Mucosa of gallbladder (tissue), 1 donor: ENCODE measurements at regions not wholly inside any gene's neighbourhood (a gene's known extent, or its start where the extent isn't known, plus 50 kb on each side); places are given as distances from the start of the nearest gene placed in this dataset.

Experiments
- DNase-seq: peaks from one replicate; pipeline ENCODE4 v3.0.0-alpha.2; 2020; ENCODE audit warnings: low spot score
- donor health status: DM: no; HTN: no; CAD: no.

GRCh38 chr4:163967263-163967662, 472.8 kb downstream of the TMA16 start:
- DNase-seq, result no peak

GRCh38 chr4:163967710-163968109, 473.2 kb downstream of the TMA16 start:
- no peak for DNase-seq

- no peak for DNase-seq
Measured at GRCh38 chr4:163969291-163969690, 474.8 kb downstream of the TMA16 start.

GRCh38 chr4:163976588-163976987, 482.1 kb downstream of the TMA16 start:
- DNase-seq, result no peak

- no peak for DNase-seq
Measured at GRCh38 chr4:163988391-163988790, 493.9 kb downstream of the TMA16 start.

- DNase-seq, result no peak
Measured at GRCh38 chr4:163988865-163989264, 494.4 kb downstream of the TMA16 start.

GRCh38 chr4:163991298-163991865, 496.9 kb downstream of the TMA16 start:
- DNase-seq, result no peak

- no peak for DNase-seq
Measured at GRCh38 chr4:164009435-164009834, 514.9 kb downstream of the TMA16 start.

- DNase-seq, result no peak
Measured at GRCh38 chr4:164011791-164012190, 517.3 kb downstream of the TMA16 start.

- no peak for DNase-seq
Measured at GRCh38 chr4:164012396-164013027, 518.0 kb downstream of the TMA16 start.

- no peak for DNase-seq
Measured at GRCh38 chr4:164021947-164022346, 527.5 kb downstream of the TMA16 start.

GRCh38 chr4:164023214-164023613, 528.7 kb downstream of the TMA16 start:
- DNase-seq, result no peak

- no peak for DNase-seq
Measured at GRCh38 chr4:164027805-164028204, 533.3 kb downstream of the TMA16 start.

GRCh38 chr4:164039482-164039881, 545.0 kb downstream of the TMA16 start:
- no peak for DNase-seq

GRCh38 chr4:164056426-164057142, 562.1 kb downstream of the TMA16 start:
- DNase-seq, result no peak

- no peak for DNase-seq
Measured at GRCh38 chr4:164058776-164059445, 564.4 kb downstream of the TMA16 start.

GRCh38 chr4:164060456-164060855, 566.0 kb downstream of the TMA16 start:
- DNase-seq, result no peak

- no peak for DNase-seq
Measured at GRCh38 chr4:164068392-164068791, 573.9 kb downstream of the TMA16 start.

- no peak for DNase-seq
Measured at GRCh38 chr4:164070625-164071024, 576.1 kb downstream of the TMA16 start.

GRCh38 chr4:164081371-164081770, 586.9 kb downstream of the TMA16 start:
- no peak for DNase-seq

GRCh38 chr4:164081801-164082200, 587.3 kb downstream of the TMA16 start:
- DNase-seq, result no peak

- no peak for DNase-seq
Measured at GRCh38 chr4:164087733-164088132, 593.2 kb downstream of the TMA16 start.
